ENCODE measurements at regions not wholly inside any gene's neighbourhood (a gene's known extent, or its start where the extent isn't known, plus 50 kb on each side); places are given as distances from the start of the nearest gene placed in this dataset.
"Not testable (repeated sequence)": the region's sequence is repeated elsewhere in the genome, so short reads cannot be mapped to it uniquely, and the experiment has no call there.

DNA sequence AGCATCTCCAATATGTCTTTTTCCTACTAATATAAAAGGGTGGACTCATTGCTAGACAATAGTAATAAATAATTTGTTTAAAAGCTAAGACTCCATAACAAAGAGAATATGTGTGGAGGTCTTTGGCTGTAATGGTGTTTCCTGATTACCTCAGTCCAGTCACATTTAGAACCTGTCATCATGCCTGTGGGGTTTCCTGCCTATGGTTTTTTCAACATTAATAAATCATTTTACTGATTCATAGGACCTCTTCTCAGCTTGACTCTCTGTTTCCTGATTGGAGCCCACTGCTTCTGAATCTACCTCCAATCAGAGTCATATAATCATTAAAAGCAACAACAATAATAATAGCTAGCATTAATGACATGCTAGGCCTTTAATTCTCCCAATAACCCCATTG is 52.4 kb upstream of the GNAI1 start:
- DNase-seq = no peak

DNA sequence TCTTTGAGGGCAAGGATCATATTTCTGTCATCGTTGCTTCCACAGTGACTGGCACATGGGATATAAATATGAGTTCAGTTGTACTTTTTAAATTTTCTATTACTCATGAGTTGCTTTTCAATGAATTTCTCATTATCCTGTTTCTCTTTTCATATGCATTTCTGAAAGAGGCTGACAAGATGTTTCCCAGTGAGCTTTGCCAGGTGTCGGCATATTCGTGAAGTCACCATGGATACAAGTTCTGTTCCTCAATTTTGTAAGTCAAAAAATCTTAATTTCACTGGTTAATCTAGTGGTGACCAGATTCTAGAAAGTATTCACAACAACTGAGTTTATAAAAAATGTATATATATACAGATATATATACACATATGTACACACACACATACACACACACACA is 55.7 kb upstream of the GNAI1 start:
- DNase-seq = no peak

DNA sequence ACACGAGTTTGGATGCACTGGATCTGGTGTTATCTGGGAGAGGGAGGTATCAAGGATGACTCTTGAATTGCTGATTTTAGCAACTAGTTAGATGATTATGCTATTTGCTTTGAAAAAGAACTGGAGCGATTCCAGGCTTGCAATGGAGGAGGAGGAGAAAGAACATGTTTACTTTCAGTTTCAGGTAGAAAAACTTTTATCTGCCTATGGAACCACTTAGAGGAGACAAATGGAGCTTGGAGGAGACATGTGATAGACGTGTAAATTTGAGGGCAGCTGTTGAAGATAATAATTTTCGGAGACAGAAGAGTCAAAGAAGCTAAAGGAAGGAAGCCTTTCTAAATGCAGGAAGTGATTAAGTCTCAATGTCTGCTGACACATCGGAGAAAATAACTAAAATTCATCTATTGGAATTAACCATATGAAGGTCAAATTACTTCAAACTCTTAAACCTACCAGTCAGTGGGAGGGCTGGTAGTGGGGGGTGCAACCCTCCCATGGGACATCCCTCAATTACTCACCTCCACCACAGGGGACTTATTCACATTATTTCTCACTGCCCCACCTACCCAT is 56.4 kb upstream of the GNAI1 start:
- no peak for DNase-seq

DNA sequence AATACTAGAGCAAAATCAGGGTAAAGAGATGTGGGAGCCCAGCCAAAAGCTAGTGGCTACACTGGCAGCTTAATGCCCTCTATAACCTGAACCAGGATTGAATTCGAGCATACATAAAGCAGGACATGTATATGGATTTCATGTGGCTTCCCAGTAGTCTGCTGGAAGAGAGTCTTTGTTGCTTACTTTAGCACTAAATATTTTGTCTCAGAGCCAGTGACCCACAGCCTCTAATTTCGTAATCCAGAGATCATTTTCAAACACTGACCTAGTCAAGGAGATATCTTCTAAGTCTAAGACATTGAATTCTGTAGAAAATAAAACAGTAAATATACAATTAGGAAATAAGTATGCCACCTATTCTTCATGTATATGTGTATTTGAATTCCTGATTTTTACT is 64.2 kb upstream of the GNAI1 start:
- no peak for DNase-seq

DNA sequence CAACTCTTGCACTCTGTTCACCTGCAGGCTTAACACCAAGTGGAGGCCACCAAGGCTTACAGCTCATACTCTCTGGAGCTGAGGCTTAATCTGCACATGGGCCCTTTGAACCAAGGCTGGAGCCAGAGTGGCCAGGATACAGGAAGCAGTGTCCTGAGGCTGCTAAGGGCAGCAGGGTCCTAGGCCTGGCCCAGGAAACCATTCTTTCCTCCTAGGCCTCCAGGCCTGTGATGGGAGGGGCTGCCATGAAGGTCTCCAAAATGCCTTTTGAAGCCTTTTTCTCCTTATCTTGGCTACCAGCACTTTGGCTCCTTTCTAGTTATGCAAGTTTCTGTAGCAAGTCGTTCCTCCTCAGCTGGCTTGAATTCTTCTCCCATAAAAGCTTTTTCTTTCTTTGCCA is 68.0 kb upstream of the GNAI1 start:
- DNase-seq = no peak

DNA sequence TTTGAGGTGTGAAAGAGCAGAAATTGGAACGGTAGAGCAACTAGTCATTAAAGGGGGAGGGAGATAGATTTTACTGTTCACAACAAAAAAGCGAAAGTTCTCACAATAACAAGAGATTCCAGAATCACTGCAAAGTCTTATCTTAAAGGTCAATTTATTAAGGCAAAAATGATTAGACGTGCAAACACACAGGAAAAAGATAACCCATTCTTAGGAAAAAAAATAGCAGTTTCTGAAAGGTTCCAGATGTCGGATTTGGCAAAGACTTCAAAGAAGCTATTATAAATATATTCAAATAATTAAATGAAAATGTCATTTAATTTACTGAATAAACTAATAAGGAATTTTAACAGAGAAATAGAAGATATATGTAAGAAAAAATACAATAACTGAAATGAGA is 70.8 kb upstream of the GNAI1 start:
- no peak for DNase-seq

DNA sequence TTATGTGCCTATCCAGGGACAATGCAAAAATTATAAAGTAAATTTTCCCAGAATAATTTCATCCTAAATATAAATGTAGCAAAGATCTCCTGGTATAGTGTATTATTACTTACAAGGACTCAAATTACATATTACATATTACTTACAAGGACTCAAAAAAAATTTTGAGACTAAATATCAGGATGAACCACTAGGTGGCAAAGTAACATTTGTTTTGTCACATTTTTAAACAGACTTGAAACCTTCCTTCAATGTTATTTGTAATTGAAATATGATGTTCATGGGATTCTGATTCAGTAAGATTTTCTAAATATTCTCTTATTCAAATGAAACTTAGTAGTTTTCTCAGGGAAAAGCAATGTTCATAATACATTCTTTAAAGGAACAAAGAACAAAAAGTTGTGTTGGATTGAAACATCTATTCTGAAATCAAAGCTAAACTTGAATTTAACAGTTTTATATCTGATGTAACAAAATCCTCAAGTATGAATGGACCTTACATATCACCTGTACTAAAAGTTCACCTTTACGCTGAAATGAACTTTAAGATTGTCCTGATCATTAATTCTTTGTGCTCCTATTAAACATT is 74.3 kb upstream of the GNAI1 start:
- peak; percentile 59 for DNase-seq

DNA sequence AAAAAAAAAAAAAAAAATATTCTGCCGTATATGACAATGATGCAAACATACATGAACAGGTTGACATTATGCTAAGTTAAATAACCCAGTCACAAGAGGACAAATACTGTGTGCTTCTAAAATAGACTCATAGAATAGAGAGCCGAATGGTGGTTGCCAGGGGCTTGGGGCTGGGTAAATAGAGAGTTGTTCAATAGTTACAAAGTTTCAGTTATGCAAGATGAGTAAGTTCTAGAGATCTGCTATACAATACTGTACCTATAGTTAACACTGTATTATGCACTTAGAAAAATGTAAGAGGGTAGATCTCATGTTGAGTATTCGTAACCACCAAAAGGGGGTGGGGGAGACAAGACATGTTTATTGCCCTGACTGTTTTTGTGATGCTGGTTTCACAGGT is 77.1 kb upstream of the GNAI1 start:
- no peak for DNase-seq

DNA sequence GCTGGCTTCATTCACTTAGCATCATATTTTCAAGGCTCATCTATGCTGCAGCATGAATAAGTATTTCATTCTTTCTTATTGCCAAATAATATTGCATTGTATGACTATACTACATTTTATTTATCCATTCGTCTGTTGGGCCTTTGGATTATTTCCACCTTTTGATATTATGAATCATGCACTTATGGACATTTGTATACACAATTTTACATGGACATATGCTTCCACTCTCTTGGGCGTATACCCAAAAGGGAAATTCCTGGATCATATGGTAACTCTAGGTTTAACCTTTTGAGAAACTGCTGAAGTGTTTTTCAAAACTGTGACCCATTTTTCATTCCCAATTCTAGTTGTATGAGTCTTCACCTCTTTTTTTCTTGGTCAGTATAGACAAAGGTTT is 80.3 kb upstream of the GNAI1 start:
- no peak for DNase-seq

DNA sequence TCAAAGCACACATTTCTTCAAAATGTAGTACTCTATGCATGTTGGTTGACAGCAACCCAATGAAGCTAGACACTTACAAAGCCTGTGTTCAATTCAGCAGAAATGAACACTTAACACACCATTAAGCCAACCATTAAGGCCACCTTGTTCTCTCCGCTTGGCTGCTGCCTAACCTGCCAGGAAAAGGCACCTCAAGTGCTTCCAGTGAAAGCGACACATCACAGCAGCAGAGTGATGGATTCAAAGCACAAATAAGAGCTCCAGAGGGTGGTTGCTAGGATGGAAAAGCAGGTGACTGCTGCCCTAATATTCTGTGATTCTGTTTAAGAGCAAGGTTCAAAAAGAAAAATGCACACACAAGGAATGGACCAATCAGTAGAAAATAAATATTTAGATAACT is 81.5 kb upstream of the GNAI1 start:
- no peak for DNase-seq

DNA sequence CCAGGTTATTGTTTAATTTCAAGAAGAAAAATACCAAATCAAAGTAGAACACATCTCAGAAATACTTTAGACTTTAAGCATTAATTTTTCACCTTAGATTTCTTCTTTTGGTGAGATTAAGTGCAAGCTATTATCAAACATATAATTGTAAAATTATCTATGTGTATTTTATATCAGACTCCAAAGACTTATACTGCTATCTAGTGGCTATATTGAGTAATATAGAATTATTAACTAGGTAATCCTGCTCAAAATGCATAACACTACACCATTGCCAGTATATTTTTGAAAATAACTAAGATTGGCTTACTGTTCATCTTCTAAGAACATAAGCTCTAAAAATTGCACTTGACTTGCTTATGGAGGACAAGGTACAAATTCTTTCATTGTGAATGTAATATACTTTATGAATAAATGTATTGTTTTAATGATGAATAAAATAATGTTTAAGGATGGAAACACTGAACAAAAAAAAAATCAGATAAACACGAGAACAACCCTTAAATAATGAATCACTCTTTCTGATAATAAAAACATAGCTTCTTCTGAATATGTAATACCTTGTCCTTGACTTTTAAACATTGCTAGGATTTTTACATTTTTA is 86.7 kb upstream of the GNAI1 start:
- DNase-seq = no peak

DNA sequence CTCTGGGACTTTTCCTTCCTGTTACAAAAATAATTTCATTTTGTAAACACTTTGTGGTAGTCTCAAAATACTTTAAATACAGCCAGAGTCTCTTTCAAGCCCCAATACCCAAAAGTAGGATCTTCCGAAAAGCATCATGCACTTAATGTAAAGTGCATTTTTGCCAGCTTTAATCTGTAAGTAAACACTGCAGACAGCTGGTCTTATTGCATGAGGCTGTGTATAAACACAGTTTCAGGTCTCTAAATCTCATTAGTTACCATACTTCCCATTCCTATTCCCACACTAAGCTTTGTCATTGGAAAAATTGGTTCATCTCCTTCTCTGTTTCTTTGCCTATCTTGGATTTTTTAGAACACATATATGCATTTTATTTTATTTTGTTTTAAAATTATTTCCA is 87.6 kb upstream of the GNAI1 start:
- no peak for DNase-seq

DNA sequence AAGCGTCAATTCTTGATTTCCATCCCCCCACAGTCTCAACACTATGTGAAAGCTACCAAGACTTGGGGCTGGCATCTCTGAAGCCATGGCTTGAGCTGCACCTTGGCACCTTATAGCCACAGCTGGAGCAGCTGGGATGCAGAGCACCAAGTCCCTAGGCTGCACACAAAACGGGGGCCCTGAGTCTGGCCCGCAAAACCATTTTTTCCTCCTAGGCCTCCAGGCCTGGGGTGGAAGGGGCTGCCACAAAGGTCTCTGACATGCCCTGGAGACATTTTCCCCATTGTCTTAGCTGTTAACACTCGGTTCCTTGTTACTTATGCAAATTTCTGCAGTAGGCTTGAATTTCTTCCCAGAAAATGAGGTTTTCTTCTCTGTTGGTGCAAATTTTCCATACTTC is 89.8 kb upstream of the GNAI1 start:
- no peak for DNase-seq

DNA sequence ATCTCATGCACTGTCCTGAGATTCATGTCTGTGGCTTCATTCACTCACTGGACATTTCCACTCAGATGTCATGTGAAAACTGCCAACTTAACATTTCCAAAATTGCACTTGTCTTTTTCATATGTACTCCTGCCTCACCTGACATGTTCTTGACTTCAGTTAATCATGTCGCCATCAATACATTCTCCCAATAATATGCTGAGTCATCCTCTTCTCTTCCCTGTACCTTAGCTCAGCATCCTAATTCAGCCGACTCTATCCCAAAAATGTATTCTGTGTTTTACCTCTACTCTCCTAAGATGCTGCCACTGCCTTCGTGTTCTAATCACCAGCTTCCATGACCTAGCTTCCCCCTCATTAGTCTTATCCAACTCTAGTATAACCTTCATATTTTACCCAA is 93.9 kb upstream of the GNAI1 start:
- no peak for DNase-seq

DNA sequence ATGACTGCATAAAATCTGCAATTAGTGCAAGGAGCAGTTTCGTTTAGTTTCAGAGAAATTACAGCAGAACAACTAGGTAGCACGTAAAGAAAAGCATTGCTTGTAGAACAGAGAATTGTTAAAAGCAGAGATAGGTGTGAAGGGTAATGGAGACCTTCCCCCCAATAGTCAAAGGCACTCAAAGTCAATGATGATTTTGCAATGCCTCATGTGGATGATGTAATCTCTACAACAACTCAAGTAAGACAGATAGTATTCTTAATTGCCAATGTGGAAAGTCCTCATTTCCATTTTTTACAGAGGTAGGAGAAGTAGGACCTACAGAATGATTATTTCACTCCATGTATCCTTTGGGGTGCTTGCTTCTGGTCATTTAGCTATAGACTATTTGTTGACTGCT is 94.3 kb upstream of the GNAI1 start:
- DNase-seq = no peak

DNA sequence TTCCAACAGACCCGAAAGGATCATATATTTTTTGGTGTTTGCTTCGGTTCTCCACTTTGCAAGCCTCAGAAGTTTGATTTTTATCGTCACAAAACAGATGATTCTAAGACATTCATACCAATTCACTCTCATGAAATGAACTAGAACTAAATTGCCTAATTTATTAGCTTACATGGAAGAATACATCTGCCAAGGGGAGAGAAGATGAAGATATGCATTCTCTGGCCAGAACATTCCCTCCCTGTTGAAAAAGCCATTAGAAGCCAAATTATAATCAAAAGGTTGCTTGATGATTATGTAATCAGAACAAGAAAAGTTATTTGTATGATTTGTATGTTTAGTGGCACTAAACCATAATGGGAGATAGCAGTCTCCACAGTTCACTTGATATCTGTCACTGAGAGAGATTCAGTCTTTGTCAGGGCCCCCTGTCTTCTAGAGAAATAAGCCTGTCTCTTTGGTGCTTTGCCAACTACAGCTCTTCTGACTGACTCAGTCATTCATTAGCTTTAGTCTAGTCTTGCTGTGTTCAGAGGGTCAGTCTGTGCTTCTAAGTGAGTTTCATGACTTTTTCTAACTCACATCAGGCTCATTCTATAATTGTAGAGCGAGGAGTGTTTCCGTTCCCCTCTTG is 95.3 kb upstream of the GNAI1 start:
- DNase-seq = no peak

DNA sequence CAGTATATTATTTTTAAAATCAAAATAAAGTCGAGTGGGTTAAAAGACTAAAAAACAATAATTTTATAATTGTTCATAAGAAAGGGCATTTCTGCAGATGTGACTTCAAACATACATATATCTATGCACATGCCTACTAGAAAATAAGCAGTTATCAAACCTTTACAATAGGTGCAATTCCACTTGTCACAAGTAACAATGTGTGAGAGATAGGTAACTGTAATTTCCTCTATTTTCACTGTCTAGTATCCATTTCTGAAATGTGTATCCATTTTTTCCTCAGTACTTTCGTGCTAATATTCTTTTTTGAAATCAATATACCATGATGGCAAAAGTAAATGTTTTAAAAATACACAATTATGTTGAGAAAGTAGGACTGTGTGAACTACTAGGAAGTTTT is 96.9 kb upstream of the GNAI1 start:
- DNase-seq = no peak

DNA sequence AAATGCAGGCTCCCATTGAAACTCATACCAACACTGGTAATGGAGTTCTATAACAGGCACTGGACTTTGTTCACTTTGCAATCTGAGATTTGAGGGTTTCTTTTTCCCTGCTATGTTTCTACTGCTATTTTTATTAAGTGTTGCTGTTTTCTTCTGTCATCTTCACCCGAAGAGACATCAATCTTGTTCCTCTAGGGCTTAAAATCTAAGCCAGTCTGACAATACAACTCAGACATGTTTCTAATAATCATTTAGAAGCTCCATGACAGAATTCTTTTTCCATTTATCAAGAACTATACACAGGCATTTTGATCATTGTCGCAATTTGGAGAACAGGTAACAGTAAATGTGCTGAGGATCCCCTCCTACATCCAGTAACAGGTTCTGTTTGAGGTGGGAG is 98.5 kb upstream of the GNAI1 start:
- DNase-seq = no peak

DNA sequence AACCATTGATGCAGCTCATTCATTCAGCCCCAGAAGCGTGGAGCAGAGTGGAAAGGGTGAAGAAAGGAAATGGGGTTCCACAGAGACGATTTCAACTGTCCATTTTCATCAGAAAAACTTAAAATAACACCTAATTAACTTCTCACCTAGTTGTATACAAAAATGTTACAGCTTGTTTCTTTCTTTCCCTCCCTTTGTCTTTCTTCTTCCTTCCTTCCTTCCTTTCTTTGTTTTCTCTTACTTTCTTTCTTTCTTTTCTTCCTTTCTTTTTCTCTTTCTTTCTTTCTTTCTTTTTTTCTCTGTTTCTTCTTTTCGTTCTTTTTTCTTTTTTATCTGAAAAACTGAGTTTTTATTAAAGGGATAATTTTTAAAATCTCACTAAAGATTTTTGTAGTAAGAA is 105.9 kb upstream of the GNAI1 start:
- no peak for DNase-seq

DNA sequence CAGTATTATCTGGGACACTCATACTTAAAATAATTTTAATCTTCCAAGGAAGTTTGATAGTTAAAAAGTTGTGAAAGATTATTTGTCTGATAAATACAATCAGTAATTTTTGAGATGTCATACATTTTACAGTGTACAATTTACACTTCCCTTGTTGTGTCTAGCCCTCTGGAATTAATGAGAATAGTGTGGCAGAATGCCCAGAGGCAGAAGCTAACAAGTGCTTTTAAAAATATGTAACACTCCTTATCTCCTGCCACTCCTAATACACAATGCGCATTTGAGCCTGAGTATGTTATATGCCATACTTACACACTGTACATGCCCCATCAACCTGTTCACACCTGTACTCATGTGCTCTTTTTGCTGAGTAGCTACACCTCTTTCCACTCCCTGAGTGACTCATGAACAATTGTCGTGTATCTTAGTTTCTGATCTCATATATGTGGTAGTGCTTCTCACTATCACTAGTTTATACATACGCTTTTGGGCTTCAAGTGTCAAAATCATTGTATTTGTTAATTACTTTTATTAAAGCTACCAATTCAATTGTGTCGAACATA is 106.9 kb upstream of the GNAI1 start:
- DNase-seq = no peak

DNA sequence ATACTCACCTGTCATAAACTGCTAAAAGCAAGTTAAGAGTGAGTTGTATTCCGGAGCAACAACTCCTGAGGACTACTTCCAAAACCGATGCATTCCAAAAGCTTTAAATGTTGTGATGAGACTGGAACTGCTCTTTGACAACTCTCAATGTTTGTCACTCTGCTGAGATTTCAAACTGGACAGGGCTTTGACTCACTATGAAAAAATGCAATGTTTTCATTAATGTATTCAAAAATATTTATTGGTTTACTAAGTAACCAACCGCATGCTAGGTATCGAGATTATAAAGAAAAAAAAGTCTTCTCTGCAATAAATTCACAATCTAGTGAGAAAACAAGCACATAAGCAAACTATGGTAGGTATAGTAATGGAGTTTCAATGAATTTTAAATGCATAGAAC is 107.9 kb upstream of the GNAI1 start:
- DNase-seq = no peak

DNA sequence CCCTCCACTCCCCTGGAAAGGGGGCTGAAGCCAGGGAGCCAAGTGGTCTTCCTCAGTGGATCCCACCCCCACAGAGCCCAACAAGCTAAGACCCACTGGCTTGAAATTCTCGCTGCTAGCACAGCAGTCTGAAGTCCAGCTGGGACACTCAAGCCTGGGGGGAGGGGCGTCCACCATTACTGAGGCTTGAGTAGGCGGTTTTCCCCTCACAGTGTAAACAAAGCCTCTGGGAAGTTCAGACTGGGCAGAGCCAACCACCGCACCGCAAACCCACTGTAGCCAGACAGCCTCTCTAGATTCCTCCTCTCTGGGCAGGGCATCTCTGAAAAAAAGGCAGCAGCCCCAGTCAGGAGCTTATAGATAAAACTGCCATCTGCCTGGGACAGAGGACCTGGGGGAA is 114.4 kb upstream of the GNAI1 start:
- DNase-seq = not testable (repeated sequence)

DNA sequence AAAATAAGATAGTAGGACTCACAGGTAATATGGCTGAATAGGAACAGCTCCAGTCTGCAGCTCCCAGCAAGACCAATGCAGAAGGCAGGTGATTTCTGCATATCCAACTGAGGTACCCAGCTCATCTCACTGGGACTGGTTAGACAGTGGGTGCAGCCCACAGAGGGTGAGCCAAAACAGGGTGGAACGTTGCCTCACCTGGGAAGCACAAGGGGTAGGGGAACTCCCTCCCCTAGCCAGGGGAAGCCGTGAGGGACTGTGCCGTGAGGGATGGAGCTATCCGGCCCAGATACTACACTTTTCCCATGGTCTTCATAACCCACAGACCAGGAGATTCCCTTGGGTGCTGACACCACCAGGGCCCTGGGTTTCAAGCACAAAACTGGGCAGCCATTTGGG is 114.8 kb upstream of the GNAI1 start:
- DNase-seq = not testable (repeated sequence)

All from MV-4-11 (cell line).